GM10266 (cell line): ENCODE measurements at regions not wholly inside any gene's neighbourhood (a gene's known extent, or its start where the extent isn't known, plus 50 kb on each side); places are given as distances from the start of the nearest gene placed in this dataset.

ENCODE experiments used
- DNase-seq: peaks from one replicate; pipeline ENCODE4 v3.0.0; 2012; ENCODE audit errors: extremely low spot score
- CTCF ChIP-seq: IDR thresholded peaks from 2 replicates; pipeline ENCODE4 v1.5.1; 2012; ENCODE audit warnings: mild to moderate bottlenecking, low read depth; ENCODE audit not compliant: control insufficient read depth, insufficient read depth; ENCODE audit errors: missing control alignments

GRCh38 chr11:116532066-116532465 is 240.7 kb downstream of the BUD13 start:
- no peak for TF ChIP-seq CTCF
- no peak for DNase-seq

- no peak for TF ChIP-seq CTCF
- DNase-seq: no peak
Measured at GRCh38 chr11:116530705-116531104, 242.1 kb downstream of the BUD13 start.

- TF ChIP-seq CTCF: no peak
- DNase-seq: no peak
Measured at GRCh38 chr11:116529271-116529670, 243.5 kb downstream of the BUD13 start.

- no peak for DNase-seq
- TF ChIP-seq CTCF: no peak
Measured at GRCh38 chr11:116527180-116527991, 245.4 kb downstream of the BUD13 start.

- no peak for DNase-seq
- no peak for TF ChIP-seq CTCF
Measured at GRCh38 chr11:116525961-116526495, 246.8 kb downstream of the BUD13 start.

GRCh38 chr11:116519499-116519898 is 253.3 kb downstream of the BUD13 start:
- no peak for DNase-seq

More at GRCh38 chr11:116519499-116519898, 253.3 kb downstream of the BUD13 start:
- no peak for TF ChIP-seq CTCF
